IMR-90 (cell line): ENCODE measurements at regions not wholly inside any gene's neighbourhood (a gene's known extent, or its start where the extent isn't known, plus 50 kb on each side); places are given as distances from the start of the nearest gene placed in this dataset.
A peak's percentile ranks its signal among the peaks of the same experiment; 100 is the strongest.

ENCODE experiments used
- ATAC-seq: fragments of 200-7000 bp; cut with Tn5 transposase; 2 replicates; pipeline ENCODE4 v1.9.1; 2020; ENCODE audit warnings: low read depth, mild to moderate bottlenecking, moderate library complexity
- BruUV-seq: library from RNA; stranded (reverse); fragments of 400-500 nt; replicated peaks from 2 replicates; lab custom pipeline; 2021; lab: Mats Ljungman, UMichigan
- CTCF ChIA-PET: fragments of 300-600 bp; formaldehyde crosslinking; extraction: SDS; loops from one replicate; lab custom pipeline; 2021; ENCODE audit warnings: antibody characterized with exemption; lab: Yijun Ruan, JAX
- POLR2A ChIA-PET: fragments of 300-600 bp; sonication (Branson Sonifier 250); formaldehyde crosslinking; loops from one replicate; lab custom pipeline; 2022; ENCODE audit warnings: antibody characterized with exemption; ENCODE audit not compliant: unreplicated experiment; lab: Charles Lee
- DNase-seq: peaks from one replicate; pipeline ENCODE4 v3.0.0; 2013
- H2AFZ ChIP-seq: replicated peaks from 2 replicates; pipeline ENCODE3; 2013; ENCODE audit warnings: low read length, mild to moderate bottlenecking; ENCODE audit not compliant: poor library complexity
- H2AK5ac ChIP-seq: 2 replicates; pipeline ENCODE4 v1.6.1; 2013; ENCODE audit warnings: low read depth, low read length, inconsistent platforms
- H2AK9ac ChIP-seq: replicated peaks from 2 replicates; pipeline ENCODE3; 2013; ENCODE audit warnings: mild to moderate bottlenecking, low read depth, low read length, moderate library complexity; ENCODE audit not compliant: poor library complexity
- H2BK120ac ChIP-seq: 2 replicates; pipeline ENCODE4 v1.6.1; 2013; ENCODE audit warnings: low read depth, low read length, inconsistent platforms
- H2BK15ac ChIP-seq: 3 replicates; pipeline ENCODE4 v1.6.1; 2013; ENCODE audit warnings: low read depth, low read length, inconsistent platforms
- H2BK20ac ChIP-seq: 2 replicates; pipeline ENCODE4 v1.6.1; 2013; ENCODE audit warnings: low read depth, mild to moderate bottlenecking, inconsistent platforms, low read length, moderate library complexity
- H2BK5ac ChIP-seq: 2 replicates; pipeline ENCODE4 v1.6.1; 2013; ENCODE audit warnings: mild to moderate bottlenecking, low read depth, low read length, inconsistent platforms; ENCODE audit not compliant: poor library complexity, severe bottlenecking
- H3K14ac ChIP-seq: replicated peaks from 2 replicates; pipeline ENCODE4 v1.6.1; 2013; ENCODE audit warnings: low read depth, low read length, inconsistent platforms
- H3K18ac ChIP-seq: 2 replicates; pipeline ENCODE4 v1.6.1; 2013; ENCODE audit warnings: low read depth, low read length, control low read depth
- H3K23ac ChIP-seq: 2 replicates; pipeline ENCODE4 v1.6.1; 2013; ENCODE audit warnings: low read depth, low read length, inconsistent platforms
- H3K27ac ChIP-seq: 2 replicates; pipeline ENCODE4 v1.5.1; 2013; ENCODE audit warnings: mild to moderate bottlenecking, control low read depth, low read length; ENCODE audit not compliant: insufficient read depth
- H3K27me3 ChIP-seq: 2 replicates; pipeline ENCODE4 v1.6.1; 2013; ENCODE audit warnings: low read length; ENCODE audit not compliant: control insufficient read depth, insufficient read depth
- H3K36me3 ChIP-seq: 2 replicates; pipeline ENCODE4 v1.6.1; 2013; ENCODE audit warnings: low read length, mixed read lengths; ENCODE audit not compliant: control insufficient read depth, insufficient read depth
- H3K4ac ChIP-seq: 2 replicates; pipeline ENCODE4 v1.6.1; 2013; ENCODE audit warnings: low read depth, low read length, inconsistent platforms
- H3K4me1 ChIP-seq: 2 replicates; pipeline ENCODE4 v1.6.1; 2013; ENCODE audit warnings: low read length, mixed read lengths; ENCODE audit not compliant: control insufficient read depth, insufficient read depth
- H3K4me2 ChIP-seq: 2 replicates; pipeline ENCODE4 v1.6.1; 2013; ENCODE audit warnings: low read depth, mild to moderate bottlenecking, control low read depth, low read length, moderate library complexity
- H3K4me3 ChIP-seq: 2 replicates; pipeline ENCODE4 v1.5.1; 2013; ENCODE audit warnings: low read depth, mild to moderate bottlenecking, control low read depth, low read length, moderate library complexity; ENCODE audit not compliant: insufficient read depth
- H3K56ac ChIP-seq: 2 replicates; pipeline ENCODE4 v1.6.1; 2013; ENCODE audit warnings: low read length, inconsistent platforms; ENCODE audit not compliant: insufficient read depth; ENCODE audit errors: extremely low read depth
- H3K79me1 ChIP-seq, 2 experiments: 2 replicates each; pipeline ENCODE4 v1.6.1; 2013; ENCODE audit warnings: low read length in 2 of 2, inconsistent platforms in 1 of 2, low read depth in 1 of 2
- H3K9ac ChIP-seq: 2 replicates; pipeline ENCODE4 v1.6.1; 2013; ENCODE audit warnings: low read depth, low read length, control low read depth
- H3K9me1 ChIP-seq: 2 replicates; pipeline ENCODE4 v1.6.1; 2013; ENCODE audit warnings: low read length, inconsistent platforms; ENCODE audit not compliant: insufficient read depth
- H3K9me3 ChIP-seq: 2 replicates; pipeline ENCODE4 v1.6.1; 2013; ENCODE audit warnings: low read length; ENCODE audit not compliant: control insufficient read depth, insufficient read depth
- H4K20me1 ChIP-seq: 2 replicates; pipeline ENCODE4 v1.6.1; 2013; ENCODE audit warnings: low read length, inconsistent platforms; ENCODE audit not compliant: insufficient read depth
- H4K5ac ChIP-seq: 2 replicates; pipeline ENCODE4 v1.6.1; 2013; ENCODE audit warnings: mild to moderate bottlenecking, low read depth, low read length, control low read depth
- H4K8ac ChIP-seq, 2 experiments: 2 replicates each; pipeline ENCODE4 v1.6.1; 2013; ENCODE audit warnings: low read depth in 2 of 2, low read length in 2 of 2, control low read depth in 1 of 2, inconsistent platforms in 1 of 2
- H4K91ac ChIP-seq: 2 replicates; pipeline ENCODE4 v1.6.1; 2013; ENCODE audit warnings: low read depth, low read length, inconsistent platforms; ENCODE audit not compliant: insufficient read depth
- BHLHE40 ChIP-seq: fragments of 150-350 bp; IDR thresholded peaks from 2 replicates; pipeline ENCODE4 v1.6.1; 2016; ENCODE audit warnings: mild to moderate bottlenecking, low read depth, low read length
- CEBPB ChIP-seq: IDR thresholded peaks from 2 replicates; pipeline ENCODE4 v1.6.1; 2012; ENCODE audit warnings: low read depth, low read length, improper control_type of control experiment
- FOS ChIP-seq: fragments of 150-350 bp; IDR thresholded peaks from 2 replicates; pipeline ENCODE4 v1.6.1; 2016; ENCODE audit warnings: low read depth, low read length
- MAFK ChIP-seq: IDR thresholded peaks from 2 replicates; pipeline ENCODE4 v1.6.1; 2012; ENCODE audit warnings: low read depth, low read length, improper control_type of control experiment
- SMC3 ChIP-seq: fragments of 150-350 bp; IDR thresholded peaks from 2 replicates; pipeline ENCODE4 v1.6.1; 2016; ENCODE audit warnings: low read depth, mild to moderate bottlenecking, antibody characterized with exemption, low read length, moderate library complexity
- WGBS, 2 experiments: methylation state at CpG; one replicate each; pipeline versions ENCODE4 v1.1.5 to v1.1.7; 2013; ENCODE audit warnings: missing lambda C conversion rate in 2 of 2; ENCODE audit not compliant: insufficient read length in 1 of 2; ENCODE audit errors: extremely low coverage in 2 of 2; 5-methylcytosine and 5-hydroxymethylcytosine counted together
- dilution Hi-C: fragments of 300-500 bp; cut with HindIII; formaldehyde crosslinking; loops from one replicate; pipeline ENCODE4 v1.14.3; 2018; ENCODE audit warnings: low sequenced_read_pairs; ENCODE audit not compliant: unreplicated experiment
- in situ Hi-C: fragments of 300-500 bp; cut with MboI; formaldehyde crosslinking; loops from 3 replicates; pipeline ENCODE4 v1.14.3; 2019; ENCODE audit warnings: low sequenced_read_pairs, inconsistent platforms, mixed read lengths
- intact Hi-C: fragments of 100-400 bp; cut with micrococcal nuclease; formaldehyde crosslinking; loops from 2 replicates; pipeline ENCODE4 v1.10.0; 2022

DNA sequence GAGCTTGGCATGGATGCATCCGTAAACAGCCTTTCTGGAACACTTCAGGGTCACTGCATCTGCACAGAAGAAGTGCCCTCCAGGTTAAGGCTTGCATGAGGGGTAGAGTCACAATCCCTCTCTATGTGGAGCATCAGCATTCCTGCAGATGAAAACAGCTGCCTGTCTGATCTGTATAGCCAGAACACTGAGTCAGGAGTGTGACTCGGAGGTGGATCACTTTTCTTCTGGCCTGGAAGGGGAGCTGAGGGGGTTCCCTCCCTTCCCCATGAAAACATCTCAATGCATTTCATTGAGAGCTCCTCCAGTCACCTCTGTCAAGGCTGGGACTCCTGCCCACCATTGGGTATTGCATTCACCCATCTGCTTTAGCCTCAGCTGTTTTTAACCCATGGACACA, 72.5 kb upstream of the SERPINE2 start:
- Histone ChIP-seq H3K4me1 (peaks cover 2% of the 10 kb centered on the region), H4K5ac (no peak overlapping the region), H3K4me2 (no peak overlapping the region), H2AFZ (peak overlapping the region; percentile 18), H3K9me3 (0 out of 2 replicates have a peak, but pooled peaks cover 2% of the 10 kb centered on the region), H3K36me3 (no peaks in the 10 kb centered on the region), H2AK9ac (peak overlapping the region; percentile 33), H2BK120ac (0 out of 2 replicates have a peak overlapping the region, but pooled peaks have one; percentile 14), H3K9me1 (0 out of 2 replicates have a peak, but pooled peaks cover 4% of the 10 kb centered on the region), H3K4me3 (no peak overlapping the region), H3K56ac (no peak overlapping the region), H4K91ac (no peak overlapping the region), H2BK20ac (0 out of 2 replicates have a peak overlapping the region, but pooled peaks have one; percentile 42), H3K9ac (no peak overlapping the region), H3K4ac (no peak overlapping the region), H3K18ac (no peak overlapping the region; the same call in 1 of the 2 replicates), H2AK5ac (no peak overlapping the region), H3K79me1 (no peaks in the 10 kb centered on the region), H3K27me3 (no peaks in the 10 kb centered on the region), H2BK5ac (no peak overlapping the region), H3K14ac (0 out of 2 replicates have a peak overlapping the region, but pooled peaks have one; percentile 19), H4K8ac (no peak overlapping the region), H4K20me1 (no peaks in the 10 kb centered on the region), H3K27ac (no peak overlapping the region), H3K23ac (no peak overlapping the region), H2BK15ac (no peak overlapping the region)
- intact Hi-C loops (no loop called here), dilution Hi-C loops (no loop called here), in situ Hi-C loops (no loop called here)
- no peak for TF ChIP-seq BHLHE40
- TF ChIP-seq CEBPB: no peak
- peak; percentile 42; the same call in 1 of the 2 replicates for TF ChIP-seq MAFK
- TF ChIP-seq FOS: 0 out of 2 replicates have a peak, but pooled peaks have one; percentile 16
- TF ChIP-seq SMC3: 0 out of 2 replicates have a peak, but pooled peaks have one; percentile 4
- 43% methylated on average over 1 of the region's 2 CpGs; no CpG with 5 or more reads in 1 of the 2 experiments for WGBS, 2 experiments
- CTCF ChIA-PET: interaction anchor here (1.4 kb wide), 1 partner anchor 72 kb away, joined by 5 read pairs; the partner anchor contains the start of gene SERPINE2
- DNase-seq: peak; percentile 76
- BruUV-seq: no TSS peak
- peak; percentile 96 for ATAC-seq
- POLR2A ChIA-PET: interaction anchor here (0.9 kb wide), 1 partner anchor 11 kb away, joined by 4 read pairs; no protein-coding TSS in a partner anchor
